ENCODE measurements at regions not wholly inside any gene's neighbourhood (a gene's known extent, or its start where the extent isn't known, plus 50 kb on each side); places are given as distances from the start of the nearest gene placed in this dataset.
"Not testable (repeated sequence)": the region's sequence is repeated elsewhere in the genome, so short reads cannot be mapped to it uniquely, and the experiment has no call there.

DNA sequence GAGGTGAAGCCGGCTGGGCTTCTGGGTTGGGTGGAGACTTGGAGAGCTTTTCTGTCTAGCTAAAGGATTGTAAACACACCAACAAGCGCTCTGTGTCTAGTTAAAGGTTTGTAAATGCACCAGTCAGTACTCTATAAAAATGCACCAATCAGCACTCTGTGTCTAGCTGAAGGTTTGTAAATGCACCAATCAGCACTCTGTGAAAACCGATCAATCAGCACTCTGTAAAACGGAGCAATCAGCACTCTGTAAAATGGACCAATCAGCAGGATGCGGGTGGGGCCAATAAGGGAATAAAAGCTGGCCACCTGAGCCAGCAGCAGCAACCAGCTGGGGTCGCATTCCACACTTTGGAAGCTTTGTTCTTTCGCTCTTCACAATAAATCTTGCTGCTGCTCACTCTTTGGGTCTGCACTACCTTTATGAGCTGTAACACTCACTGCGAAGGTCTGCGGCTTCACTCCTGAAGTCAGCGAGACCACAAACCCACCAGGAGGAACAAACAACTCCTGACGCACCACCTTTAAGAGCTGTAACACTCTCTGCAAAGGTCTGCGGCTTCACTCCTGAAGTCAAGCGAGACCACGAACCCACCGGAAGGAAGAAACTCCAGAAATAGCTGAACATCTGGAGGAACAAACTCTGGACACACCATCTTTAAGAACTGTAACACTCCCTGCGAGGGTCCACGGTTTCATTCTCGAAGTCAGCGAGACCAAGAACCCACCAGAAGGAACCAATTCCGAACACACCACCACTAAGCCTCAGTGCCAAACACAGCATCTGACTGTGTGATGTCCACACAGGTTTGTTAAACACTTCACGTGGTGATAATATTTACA, 378.2 kb upstream of the CCDC54 start:
- not testable (repeated sequence) for DNase-seq (ENCODE audit: low read depth)

DNA sequence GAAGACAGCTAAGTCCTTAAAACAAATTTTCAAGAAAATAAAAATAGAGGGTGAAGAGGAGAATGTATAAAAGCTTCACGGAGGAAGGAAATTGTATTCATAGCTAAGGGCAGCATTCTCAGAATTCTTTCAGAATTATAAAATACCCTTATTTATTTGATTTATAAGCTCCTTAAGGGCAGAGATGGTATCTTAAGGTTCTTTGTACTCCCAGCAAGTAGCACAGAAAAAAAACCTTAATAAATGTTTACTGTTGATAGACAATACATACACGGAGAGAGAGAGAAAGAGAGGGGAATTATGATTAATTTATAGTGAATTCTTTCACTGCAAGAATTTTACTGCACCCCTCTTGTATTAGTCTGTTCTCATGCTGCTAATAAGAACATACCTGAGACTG, 375.6 kb upstream of the CCDC54 start:
- no peak for DNase-seq (ENCODE audit: low read depth)

DNA sequence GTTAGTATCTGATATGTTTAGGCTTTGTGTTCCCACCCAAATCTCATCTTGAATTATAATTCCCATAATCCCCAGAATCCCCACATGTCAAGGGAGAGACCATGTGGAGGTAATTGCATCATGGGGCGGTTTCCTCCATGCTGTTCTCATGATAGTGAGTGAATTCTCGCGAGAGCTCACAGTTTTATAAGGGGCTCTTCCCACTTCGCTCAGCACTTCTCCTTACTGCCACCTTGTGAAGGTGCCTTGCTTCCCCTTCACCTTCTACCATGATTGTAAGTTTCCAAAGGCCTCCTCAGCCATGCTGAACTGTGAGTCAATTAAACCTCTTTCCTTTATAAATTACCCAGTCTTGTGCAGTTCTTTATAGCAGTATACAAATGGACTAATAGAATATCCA, 371.9 kb upstream of the CCDC54 start:
- not testable (repeated sequence) for DNase-seq (ENCODE audit: low read depth)

DNA sequence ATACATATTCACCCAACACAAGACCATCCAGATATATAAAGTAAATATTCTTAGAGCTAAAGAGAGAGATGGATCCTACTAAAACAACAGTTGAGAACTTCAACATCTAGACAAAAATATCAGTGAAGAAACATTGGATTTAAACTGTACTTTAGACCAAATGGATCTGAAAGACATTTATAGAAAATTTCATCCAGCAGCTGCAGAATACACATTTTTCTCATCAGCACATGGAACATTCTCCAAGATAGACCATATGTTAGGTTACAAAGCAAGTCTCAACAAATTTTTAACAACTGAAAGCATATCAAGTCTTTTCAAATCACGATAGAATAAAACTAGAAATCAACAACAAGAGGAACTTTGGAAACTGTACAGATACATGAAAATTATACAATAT, 369.0 kb upstream of the CCDC54 start:
- no peak for DNase-seq (ENCODE audit: low read depth)

DNA sequence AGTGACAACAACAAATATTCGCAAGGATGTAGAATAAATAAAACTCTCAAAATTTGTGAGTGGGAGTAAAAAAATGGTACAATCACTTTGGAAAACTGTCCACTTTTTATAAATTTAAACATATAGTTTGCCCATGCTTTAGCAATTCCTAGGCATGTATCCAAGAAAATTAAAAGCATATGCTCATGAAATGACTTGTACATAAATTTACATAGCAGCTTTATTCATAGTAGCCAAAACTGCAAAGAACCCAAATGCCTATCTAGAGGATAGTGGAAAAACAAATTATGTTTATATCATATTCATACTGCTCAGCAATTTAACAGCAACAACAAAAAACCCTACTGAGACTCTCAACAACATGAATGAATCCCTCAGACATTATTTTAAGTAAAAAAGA, 363.6 kb upstream of the CCDC54 start:
- no peak for DNase-seq (ENCODE audit: low read depth)

DNA sequence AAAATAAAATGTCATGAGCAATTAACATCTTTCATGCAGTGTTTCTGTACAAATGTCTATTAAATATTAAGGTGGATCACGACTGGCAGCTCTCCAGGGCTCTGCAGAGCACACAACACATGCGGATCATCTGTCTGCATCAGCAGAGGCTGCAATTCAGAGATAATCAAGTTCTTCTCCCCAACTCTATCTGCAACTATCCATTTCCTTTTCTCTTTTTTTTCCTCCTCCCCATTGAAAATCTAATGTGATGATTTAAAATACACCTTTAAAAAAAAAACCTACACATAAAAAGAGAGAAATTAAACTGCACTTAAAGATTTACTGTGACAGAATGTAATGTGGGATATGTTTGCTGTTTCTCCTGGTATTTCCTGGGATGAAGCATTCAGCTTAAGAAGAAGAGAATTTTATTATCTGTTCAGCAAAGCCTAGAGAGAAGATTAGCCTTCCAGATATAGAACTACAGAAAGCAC, 352.6 kb upstream of the CCDC54 start:
- peak; percentile 65 for DNase-seq (ENCODE audit: low read depth)

DNA sequence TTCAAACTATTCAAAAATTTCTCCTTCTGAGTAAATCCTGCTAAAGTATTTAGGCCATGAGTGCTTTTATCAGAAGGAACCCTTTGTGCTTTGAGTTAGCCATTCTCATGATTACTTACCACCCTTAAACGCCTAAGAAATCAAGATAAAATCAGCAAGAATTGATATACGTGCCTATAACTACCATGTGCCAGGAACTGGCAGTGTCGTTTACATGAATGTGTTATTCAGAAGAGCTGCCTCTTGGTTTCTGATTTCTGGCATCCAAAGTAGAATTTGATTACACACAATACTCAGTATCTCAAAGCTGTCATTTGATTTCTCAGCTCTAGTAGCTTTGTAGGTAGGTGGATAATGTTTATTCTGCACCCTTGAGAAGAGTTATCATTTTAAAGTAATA, 351.3 kb upstream of the CCDC54 start:
- DNase-seq (ENCODE audit: low read depth) = no peak

DNA sequence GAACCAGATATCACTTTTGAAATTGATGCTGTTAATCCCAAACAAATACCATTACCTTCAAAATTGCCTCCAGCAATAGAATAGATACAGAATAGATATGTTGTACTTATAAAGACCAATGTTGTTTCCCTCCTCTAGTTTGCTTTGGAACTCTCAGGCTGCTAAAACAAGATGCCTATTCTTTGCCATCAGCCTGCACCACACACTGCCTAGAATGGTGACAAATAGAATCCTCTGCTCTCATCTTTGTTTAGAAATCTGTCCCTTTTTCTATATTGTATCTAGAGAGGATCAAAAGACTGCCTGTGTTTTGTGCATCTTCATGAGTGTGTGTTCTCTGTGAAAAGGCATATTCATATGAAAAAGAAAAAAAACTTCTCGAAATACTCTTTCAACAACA, 349.2 kb upstream of the CCDC54 start:
- no peak for DNase-seq (ENCODE audit: low read depth)

DNA sequence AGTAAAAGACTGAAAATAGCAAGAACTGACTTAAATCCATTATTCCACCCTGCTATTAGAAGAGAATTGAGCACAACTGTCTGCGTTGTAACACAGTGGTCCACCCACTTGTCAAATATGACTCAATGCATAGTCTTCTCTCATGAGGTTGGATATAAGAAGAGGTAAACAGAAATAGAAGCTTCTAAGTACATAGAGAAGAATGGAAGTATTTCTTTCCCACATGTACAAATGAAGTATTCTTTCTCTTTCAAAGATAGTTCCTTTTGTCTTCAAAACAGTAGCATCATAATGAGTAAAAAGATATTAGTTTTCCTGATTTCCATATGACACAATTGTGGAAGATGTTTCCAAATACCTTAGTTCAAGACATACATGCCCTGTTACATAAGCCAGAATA, 348.6 kb upstream of the CCDC54 start:
- no peak for DNase-seq (ENCODE audit: low read depth)

DNA sequence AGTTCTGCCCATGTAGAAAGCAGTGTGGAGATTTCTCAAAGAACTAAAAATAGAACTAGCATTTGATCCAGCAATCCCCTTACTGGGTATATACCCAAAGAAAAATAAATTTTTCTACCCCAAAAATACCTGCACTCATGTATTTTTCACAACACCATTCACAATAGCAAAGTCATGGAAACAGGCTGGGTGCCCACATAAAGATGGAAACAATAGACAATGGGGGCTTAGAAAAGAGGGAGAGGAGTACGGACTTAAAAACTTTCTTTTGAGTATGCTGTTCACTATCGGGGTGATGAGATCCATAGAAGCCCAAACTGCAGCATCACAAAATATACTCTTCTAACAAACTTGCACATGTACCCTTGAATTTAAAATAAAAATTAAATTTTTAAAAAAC, 345.1 kb upstream of the CCDC54 start:
- no peak for DNase-seq (ENCODE audit: low read depth)

DNA sequence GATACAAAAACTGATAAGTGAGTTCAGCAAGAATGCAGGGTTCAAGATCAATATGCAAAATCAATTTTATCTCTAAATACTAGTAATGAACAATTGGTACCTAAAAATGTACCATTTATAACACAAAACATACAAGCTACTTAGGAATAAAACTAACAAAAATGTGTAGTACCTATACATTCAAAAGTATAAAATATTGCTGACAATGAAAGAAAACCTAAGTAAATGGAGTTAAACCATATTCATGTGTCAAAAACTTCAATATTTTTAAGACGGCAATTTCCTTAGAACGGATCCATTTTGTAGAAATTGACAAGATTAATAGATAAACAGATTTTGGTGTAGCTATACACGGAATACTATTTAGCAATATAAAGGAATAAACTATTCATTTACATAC, 343.1 kb upstream of the CCDC54 start:
- no peak for DNase-seq (ENCODE audit: low read depth)

DNA sequence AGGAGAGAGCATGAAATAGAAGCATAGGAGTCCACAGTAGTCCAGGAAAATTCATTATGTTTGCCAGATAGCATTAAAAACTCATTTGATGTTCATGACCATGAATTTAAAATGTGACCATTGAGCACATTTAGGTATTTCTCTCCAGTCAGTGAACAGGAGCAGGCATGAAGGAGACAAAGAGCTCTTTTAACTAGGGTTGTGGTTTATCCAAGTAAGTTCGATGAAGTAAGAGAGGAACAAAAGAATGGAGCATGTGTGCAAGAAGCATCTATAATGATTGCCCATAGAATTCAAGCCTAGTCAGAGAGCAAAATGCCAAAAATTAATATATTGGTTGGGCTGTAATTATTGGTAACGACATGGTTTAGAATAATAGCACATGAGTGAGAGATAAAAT, 342.1 kb upstream of the CCDC54 start:
- no peak for DNase-seq (ENCODE audit: low read depth)

DNA sequence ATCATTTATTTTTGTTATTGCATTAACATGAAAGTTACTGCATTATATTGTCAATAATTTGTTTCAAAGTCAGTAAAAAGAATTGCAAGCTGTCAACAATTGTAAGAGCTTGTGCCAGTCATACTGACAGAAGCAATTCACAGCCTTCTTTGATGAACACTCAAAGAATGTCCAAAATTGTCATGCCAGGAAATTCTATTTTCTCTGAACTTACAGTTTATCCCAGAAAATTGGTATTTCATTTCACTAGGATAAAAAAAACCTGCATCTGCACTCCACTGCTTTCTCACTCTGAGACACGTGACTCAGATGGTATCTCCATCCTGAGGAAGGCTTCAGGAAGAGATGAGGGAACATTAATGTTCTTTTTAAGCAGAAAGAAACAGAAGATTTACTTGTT, 332.6 kb upstream of the CCDC54 start:
- no peak for DNase-seq (ENCODE audit: low read depth)

DNA sequence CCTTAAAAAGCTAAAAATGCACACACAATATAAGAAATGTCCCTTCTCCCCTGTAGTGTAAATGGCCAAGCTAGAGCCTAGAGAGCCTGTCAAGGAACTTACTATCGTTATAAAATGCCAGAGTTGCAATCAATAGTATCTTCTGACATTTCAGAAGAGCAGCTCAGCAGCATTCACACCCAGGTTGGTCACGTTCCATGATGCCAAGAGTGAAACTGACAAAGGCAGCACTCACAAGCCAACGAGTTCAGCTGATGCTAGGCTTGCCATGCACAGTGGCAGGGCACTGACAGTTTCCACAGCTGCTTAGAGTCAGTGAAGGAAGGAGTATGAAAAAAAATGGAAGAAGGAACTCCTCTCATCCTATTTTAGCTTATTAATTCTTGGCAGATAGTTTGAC, 331.4 kb upstream of the CCDC54 start:
- no peak for DNase-seq (ENCODE audit: low read depth)

DNA sequence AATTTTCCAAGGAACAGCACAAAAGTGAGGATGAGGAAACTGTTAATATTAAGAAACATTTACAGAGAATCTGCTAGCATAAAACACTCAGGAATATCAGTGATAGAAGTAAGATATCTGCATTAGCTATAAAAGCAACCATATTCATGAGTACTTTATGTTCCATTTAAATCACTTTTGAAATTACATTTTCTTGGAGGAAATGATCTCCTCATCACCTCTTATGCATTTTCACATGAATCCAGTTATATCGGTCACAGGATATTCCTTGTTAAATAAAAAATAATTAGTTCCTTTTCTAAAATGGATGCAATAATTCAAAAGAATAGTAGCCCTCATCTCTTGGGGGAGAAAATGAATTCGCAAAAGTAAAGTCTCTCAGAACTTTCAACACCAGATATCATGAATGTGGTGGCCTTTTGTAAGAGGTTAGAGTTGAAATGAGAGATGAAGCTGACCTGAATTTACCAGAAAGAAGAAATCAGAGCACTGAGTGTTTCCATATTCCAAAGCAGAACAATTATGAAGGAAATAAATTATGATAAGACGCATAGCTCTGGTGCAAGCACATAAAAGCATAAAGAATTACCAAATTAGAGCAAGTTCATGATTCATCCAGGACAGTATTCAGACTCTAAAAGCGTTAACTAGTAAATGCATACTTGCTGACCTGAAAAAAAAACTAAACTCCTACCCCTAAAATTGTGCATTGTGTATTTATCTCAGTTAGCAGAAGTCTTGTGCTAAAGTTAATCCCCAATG, 321.9 kb upstream of the CCDC54 start:
- DNase-seq (ENCODE audit: low read depth) = no peak

DNA sequence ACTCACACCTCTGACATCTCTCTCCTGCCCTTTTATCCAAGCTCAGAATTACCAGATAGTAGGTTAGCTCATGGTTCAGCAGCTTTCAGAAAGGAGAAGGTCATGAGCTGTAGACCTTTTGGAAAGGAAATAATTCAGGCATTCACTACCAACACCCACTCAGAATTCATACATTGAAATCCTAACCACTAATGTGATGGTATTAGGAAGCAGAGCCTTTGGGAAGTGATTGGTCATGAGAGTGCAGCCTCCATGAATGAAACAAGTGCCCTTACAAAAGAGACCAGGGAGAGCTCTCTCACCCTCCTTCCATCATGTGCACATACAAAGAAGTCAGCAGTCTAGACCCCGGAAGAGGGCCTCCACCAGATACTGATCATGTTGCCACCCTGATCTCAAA, 315.8 kb upstream of the CCDC54 start:
- no peak for DNase-seq (ENCODE audit: low read depth)

DNA sequence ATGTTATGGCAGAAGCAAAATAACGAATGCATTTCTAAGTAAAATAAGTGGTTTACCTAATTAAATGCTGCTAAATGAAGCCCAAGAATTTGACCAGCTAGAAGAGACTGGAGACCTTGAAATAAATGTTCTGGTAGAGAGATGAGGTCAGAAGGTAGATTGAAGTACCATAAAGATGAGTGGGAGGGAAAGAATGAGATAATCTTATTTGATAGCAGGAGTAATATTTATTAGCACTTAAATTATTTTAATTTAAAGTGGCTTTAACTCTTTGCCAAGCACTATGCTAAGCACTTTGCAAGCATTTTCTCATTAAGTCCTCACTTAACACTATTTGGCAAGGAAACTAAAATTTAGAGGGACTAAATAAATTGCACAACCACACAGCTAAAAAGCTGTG, 314.9 kb upstream of the CCDC54 start:
- DNase-seq (ENCODE audit: low read depth) = no peak

DNA sequence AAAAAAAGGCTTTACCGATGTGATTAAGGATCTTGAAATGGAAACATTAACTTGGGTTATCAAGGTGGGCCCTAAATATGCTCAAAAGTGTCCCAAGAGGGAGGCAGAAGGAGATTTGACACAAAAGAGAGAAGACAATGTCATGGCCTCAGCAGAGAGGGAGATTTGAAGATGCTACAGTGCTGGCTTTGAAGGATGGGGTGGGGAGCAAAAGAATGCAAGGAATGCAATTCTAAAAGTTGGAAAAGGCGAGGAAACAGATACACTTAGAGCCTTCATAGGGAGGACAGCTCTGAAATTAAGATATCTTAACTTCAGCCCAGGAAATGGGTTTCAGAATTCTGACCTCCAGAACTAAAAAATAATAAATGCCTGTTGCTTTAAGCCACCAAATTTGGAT, 314.5 kb upstream of the CCDC54 start:
- no peak for DNase-seq (ENCODE audit: low read depth)

DNA sequence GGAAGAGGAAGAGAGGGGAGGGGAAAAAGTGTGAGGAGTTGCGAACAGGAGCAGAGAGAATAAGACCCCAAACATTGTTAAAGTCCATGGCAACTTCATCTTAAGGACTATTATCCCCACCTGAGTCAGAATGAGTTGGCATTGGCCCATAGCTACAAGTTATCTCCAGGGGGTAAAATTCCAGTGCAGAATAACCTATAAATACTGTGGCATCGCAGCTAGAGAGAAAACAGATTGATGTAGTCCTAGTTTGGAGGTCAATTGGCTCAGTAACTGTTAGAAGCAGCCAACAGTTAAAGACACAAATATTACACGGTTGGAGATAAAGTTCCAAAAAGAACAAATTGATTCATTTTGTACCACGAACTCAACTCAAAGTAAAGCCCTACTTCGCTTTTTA, 313.9 kb upstream of the CCDC54 start:
- DNase-seq (ENCODE audit: low read depth) = no peak

DNA sequence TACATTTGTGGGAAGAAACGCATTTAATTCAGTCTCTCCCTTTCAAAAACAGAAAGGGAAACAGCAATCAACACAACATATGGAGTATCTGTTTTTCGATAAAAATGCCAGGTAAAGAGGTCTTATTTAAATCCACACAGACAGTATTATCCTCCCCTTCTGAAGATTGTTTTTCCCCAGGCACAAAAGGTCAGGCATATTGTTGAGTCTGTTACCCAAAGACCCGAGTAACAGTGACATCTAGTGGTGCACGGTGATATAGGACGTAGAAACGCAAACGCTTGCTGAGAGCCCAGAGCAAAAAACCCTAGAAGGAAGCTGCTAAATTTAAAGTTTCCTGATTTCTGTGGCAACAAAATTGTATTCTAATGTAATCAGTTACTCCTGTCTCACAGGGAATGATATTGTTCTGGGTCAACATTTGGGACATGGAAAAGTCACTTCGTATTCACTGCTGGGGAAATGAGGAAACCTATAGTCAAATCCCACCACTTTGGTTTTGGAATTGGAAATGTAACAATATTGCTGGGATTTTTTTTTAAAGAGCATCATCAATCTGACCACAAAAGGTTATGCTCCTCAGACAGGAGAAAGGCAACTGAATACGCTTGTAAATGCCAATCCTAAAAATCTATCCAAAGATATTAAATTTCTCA, 312.7 kb upstream of the CCDC54 start:
- peak; percentile 68 for DNase-seq (ENCODE audit: low read depth)

DNA sequence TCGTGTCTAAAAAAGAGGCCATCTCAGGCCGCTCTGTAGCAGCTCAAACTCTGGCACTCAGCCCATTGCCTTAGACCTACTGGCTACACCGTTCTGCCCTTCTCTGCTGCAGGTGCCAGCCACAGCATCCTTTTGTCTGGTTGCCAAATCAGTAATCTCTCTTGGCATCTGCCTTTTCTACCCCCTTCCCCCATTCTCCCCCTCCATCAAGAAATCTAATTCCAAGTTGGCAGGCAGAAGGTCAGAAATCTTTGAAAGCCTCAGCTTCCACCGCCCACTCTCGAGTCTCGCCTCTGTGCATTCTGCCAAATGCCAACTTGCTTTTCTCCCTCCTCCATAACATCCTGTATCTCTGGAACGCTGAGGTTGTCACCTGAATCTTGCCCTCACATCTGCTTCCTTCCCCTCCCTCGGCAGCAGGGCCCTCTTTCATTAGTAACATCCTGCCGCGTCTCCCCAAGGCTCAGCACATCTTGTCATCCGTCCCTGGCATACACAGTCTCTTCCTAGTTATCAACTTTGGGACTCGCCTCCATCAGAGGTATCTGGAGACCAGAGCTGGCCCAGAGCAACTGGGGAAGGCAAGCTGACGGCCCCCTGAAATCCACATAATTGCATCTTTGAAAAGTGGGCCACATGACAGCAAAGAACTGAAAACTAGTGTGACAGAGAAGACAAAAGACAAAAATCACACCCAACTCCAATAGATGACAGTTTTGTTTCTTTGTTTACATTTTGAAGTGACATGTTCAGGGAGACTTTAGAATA, 312.0 kb upstream of the CCDC54 start:
- DNase-seq (ENCODE audit: low read depth) = no peak

DNA sequence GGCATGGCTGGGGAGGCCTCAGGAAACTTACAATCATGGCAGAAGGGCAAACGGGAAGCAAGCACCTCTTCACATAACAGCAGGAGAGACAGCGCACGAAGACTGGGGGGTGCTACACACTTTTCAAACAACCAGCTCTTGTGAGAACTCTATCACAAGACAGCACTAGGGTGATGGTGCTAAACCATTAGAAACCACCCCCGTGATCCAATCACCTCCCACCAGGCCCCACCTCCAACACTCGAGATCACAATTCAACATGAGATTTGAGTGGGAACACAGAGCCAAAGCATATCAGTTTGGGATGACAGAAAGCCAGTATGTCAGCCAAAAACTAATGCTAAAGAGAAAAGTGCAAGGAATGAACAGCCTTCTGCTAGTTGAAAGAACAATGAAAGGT, 309.8 kb upstream of the CCDC54 start:
- DNase-seq (ENCODE audit: low read depth) = no peak
